ENCODE measurements at regions not wholly inside any gene's neighbourhood (a gene's known extent, or its start where the extent isn't known, plus 50 kb on each side); places are given as distances from the start of the nearest gene placed in this dataset.

- peak overlapping the region; percentile 90 for H2AFZ ChIP-seq (ENCODE audit: low read depth, low read length)
- H3K4me1 ChIP-seq (replicated peaks in 1 of 2; ENCODE audit: control insufficient read depth in 2 of 2, insufficient read depth in 2 of 2, low read length in 2 of 2): peaks cover 11 to 18% of the 10 kb centered on the region in 2 experiments
- H3K4me3 ChIP-seq: no peak overlapping the region
- in situ Hi-C loops (cut with MboI): no loop called here
- peak in 1 of 4 experiments; percentile 22 for DNase-seq (ENCODE audit: extremely low read depth in 1 of 4, low spot score in 3 of 4)
- no peaks in the 10 kb centered on the region for H3K9me1 ChIP-seq (ENCODE audit: control insufficient read depth, insufficient read depth, low read length)
- peak overlapping the region; percentile 82 for H3K4me2 ChIP-seq (ENCODE audit: insufficient read depth, low read length)
- H3K27me3 ChIP-seq (ENCODE audit: control insufficient read depth in 2 of 2, insufficient read depth in 2 of 2, low read length in 2 of 2): no peaks in the 10 kb centered on the region
- CTCF ChIA-PET (ENCODE audit: low intra/inter-chr PET ratio): no interaction called here
- peak; percentile 82 for ATAC-seq
- peak; percentile 92 for FAIRE-seq
- POLR2A ChIA-PET: interaction anchor here (0.6 to 2.5 kb wide), 12 partner anchors 7 to 277 kb away, joined by 3 to 11 read pairs (median 4); no protein-coding TSS in a partner anchor
- 42% methylated on average over 5 of the region's 6 CpGs for WGBS (ENCODE audit: insufficient coverage, low coverage, missing lambda C conversion rate)
- intact Hi-C loops (cut with micrococcal nuclease): loop anchor here (5.0 kb wide), 1 partner anchor 74 kb away; no protein-coding TSS in a partner anchor
- H3K36me3 ChIP-seq (ENCODE audit: control insufficient read depth, insufficient read depth, low read length): no peaks in the 10 kb centered on the region; the same call in 2 of the 3 replicates
- no TSS peak for BruUV-seq (replicated peaks)
- no peaks in the 10 kb centered on the region for H3K79me2 ChIP-seq (ENCODE audit: control insufficient read depth, insufficient read depth, low read length)
- peak overlapping the region; percentile 66 to 80; a peak in 3 of 4 replicates for H3K9ac ChIP-seq (ENCODE audit: insufficient read depth in 1 of 2, low read depth in 2 of 2, low read length in 2 of 2)
- H4K20me1 ChIP-seq (replicated peaks; ENCODE audit: control insufficient read depth, insufficient read depth, low read length): no peaks in the 10 kb centered on the region
- 0 out of 2 replicates have a peak, but pooled peaks cover 6% of the 10 kb centered on the region for H3K9me3 ChIP-seq (replicated peaks; ENCODE audit: control insufficient read depth, insufficient read depth, low read depth, low read length)
- H3K27ac ChIP-seq (ENCODE audit: extremely low read depth, low read depth, low read length): peak overlapping the region; percentile 88
- TF ChIP-seq MBD2 (IDR thresholded peaks at IDR 0.05; ENCODE audit: borderline replicate concordance, low read depth) (no peak), SMC3 (conservative IDR thresholded peaks at IDR 0.05; ENCODE audit: insufficient read depth, low read depth, low read length) (no peak), TCF7L2 (IDR thresholded peaks at IDR 0.05; ENCODE audit: low read depth, low read length) (no peak), TRIM25 (IDR thresholded peaks at IDR 0.05; ENCODE audit: borderline replicate concordance) (peak; percentile 96; the same call in 1 of the 2 replicates), ZNF79 (CRISPR knock-in tag; IDR thresholded peaks at IDR 0.05; ENCODE audit: low read depth) (no peak), BCOR (IDR thresholded peaks at IDR 0.05) (peak; percentile 84), SMARCA5 (IDR thresholded peaks at IDR 0.05) (peak; percentile 95), ATF1 (CRISPR knock-in tag; IDR thresholded peaks at IDR 0.05) (no peak), ATF1 (tag; IDR thresholded peaks at IDR 0.05) (no peak), ZNF121 (CRISPR knock-in tag; conservative IDR thresholded peaks at IDR 0.05) (no peak), MCM5 (IDR thresholded peaks at IDR 0.05; ENCODE audit: low read depth) (no peak), PHF20 (IDR thresholded peaks at IDR 0.05; ENCODE audit: partially characterized antibody) (peak; percentile 87), NUFIP1 (IDR thresholded peaks at IDR 0.05; ENCODE audit: partially characterized antibody) (peak; percentile 52), NBN (IDR thresholded peaks at IDR 0.05; ENCODE audit: low read depth) (0 out of 2 replicates have a peak, but pooled peaks have one; percentile 34), ASH1L (IDR thresholded peaks at IDR 0.05; ENCODE audit: borderline replicate concordance, low read depth, partially characterized antibody) (peak; percentile 46), SRSF1 (IDR thresholded peaks at IDR 0.05; ENCODE audit: low read depth, low read length) (no peak), SMAD4 (CRISPR knock-in tag; conservative IDR thresholded peaks at IDR 0.05) (no peak), ZNF354B (CRISPR knock-in tag; IDR thresholded peaks at IDR 0.05) (no peak), PRMT5 (CRISPR knock-in tag; IDR thresholded peaks at IDR 0.05) (no peak), ZNF699 (CRISPR knock-in tag; IDR thresholded peaks at IDR 0.05; ENCODE audit: insufficient replicate concordance) (no peak), L3MBTL2 (IDR thresholded peaks at IDR 0.05) (no peak)
- TF ChIP-seq, protein P1, sequence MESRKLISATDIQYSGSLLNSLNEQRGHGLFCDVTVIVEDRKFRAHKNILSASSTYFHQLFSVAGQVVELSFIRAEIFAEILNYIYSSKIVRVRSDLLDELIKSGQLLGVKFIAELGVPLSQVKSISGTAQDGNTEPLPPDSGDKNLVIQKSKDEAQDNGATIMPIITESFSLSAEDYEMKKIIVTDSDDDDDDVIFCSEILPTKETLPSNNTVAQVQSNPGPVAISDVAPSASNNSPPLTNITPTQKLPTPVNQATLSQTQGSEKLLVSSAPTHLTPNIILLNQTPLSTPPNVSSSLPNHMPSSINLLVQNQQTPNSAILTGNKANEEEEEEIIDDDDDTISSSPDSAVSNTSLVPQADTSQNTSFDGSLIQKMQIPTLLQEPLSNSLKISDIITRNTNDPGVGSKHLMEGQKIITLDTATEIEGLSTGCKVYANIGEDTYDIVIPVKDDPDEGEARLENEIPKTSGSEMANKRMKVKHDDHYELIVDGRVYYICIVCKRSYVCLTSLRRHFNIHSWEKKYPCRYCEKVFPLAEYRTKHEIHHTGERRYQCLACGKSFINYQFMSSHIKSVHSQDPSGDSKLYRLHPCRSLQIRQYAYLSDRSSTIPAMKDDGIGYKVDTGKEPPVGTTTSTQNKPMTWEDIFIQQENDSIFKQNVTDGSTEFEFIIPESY (CRISPR knock-in tag; IDR thresholded peaks at IDR 0.05): peak; percentile 67
These were observed 283.3 kb downstream of the PTTG2 start for GRCh38 chr4:38243388-38244053.

All from K562 (cell line).